ENCODE measurements at regions not wholly inside any gene's neighbourhood (a gene's known extent, or its start where the extent isn't known, plus 50 kb on each side); places are given as distances from the start of the nearest gene placed in this dataset.
"Not testable (repeated sequence)": the region's sequence is repeated elsewhere in the genome, so short reads cannot be mapped to it uniquely, and the experiment has no call there.

DNA sequence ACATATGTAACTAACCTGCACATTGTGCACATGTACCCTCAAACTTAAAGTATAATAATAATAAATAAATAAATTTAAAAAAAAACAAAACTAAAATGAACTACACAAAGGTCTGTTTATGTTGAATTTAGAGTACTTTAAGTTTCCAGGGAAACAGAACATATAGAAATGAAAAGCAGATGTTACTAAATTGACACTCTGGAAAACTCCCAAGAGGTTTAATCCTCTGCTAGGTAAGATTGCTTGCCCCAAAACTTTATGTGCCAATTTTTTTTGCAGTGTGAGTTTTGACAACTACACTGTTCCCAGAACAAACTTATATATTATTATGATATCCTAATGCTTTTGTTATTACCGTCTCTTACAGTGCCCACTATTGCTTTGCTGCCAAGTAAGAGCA is 134.3 kb upstream of the MRPS30 start:
- no peak overlapping the region for H3K27ac ChIP-seq
- TF ChIP-seq POLR2A (IDR thresholded peaks at IDR 0.05) = no peak
- H3K4me3 ChIP-seq = no peak overlapping the region
- intact Hi-C loops (cut with DNase I; ENCODE audit: low total_unique reads) (no loop called here), in situ Hi-C loops (cut with MboI; ENCODE audit: low pct_ligation_motif_present in 1 of 4, low pct_unique_long_range_greater_than_20kb in 1 of 4, low sequenced_read_pairs in 3 of 4) (no loop called here)
- H3K9me3 ChIP-seq = no peaks in the 10 kb centered on the region
- H3K4me1 ChIP-seq = no peaks in the 10 kb centered on the region
- 86 to 89% methylated on average over 1 of the region's 1 CpG for WGBS, 2 donors (ENCODE audit: low coverage in 1 of 2)
- no peak for DNase-seq
- no peaks in the 10 kb centered on the region for H3K27me3 ChIP-seq
- H3K36me3 ChIP-seq = no peaks in the 10 kb centered on the region

DNA sequence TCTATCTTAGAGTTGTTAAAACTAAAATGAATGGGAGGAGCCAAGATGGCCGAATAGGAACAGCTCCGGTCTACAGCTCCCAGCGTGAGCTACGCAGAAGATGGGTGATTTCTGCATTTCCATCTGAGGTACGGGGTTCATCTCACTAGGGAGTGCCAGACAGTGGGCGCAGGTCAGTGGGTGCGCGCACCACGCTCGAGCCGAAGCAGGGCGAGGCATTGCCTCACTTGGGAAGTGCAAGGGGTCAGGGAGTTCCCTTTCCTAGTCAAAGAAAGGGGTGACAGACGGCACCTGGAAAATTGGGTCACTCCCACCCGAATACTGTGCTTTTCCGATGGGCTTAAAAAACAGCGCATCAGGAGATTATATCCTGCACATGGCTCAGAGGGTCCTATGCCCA is 140.3 kb upstream of the MRPS30 start:
- 82 to 92% methylated on average over 4 to 16 of the region's 16 CpGs for WGBS, 2 donors (ENCODE audit: low coverage in 1 of 2)
- DNase-seq; H3K4me3 ChIP-seq; H3K27me3 ChIP-seq; intact Hi-C loops (cut with DNase I; ENCODE audit: low total_unique reads); in situ Hi-C loops (cut with MboI; ENCODE audit: low pct_ligation_motif_present in 1 of 4, low pct_unique_long_range_greater_than_20kb in 1 of 4, low sequenced_read_pairs in 3 of 4); H3K27ac ChIP-seq; H3K4me1 ChIP-seq; H3K36me3 ChIP-seq; H3K9me3 ChIP-seq: not testable (repeated sequence)

DNA sequence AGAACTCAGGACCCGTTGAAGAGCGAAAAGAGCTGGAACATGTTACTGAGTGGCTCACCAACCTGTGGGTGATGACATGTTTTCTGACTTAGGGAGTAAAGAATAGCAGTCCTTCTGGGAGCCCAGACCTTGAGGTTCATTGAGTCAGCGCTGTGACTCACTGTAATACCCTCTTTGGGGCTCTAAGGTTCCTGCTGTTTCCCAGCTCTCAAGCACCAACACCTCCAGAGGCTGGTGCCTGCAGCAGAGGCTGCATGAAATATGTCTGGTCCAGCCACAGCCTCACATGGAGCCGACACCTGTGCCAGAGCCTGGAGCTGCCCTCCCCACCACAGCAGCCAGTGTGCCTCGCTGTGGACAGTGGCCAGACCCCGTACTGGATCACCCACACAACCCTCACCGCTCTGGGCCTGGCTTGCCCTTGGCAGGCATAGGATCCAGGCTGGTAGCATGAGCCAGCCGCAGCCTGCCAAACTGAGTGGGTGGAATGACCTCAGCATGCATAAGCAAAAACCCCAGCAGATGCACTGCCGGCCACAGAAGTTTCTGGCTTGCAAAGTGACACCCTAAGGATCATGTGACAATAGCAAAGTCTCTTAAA is 143.5 kb upstream of the MRPS30 start:
- TF ChIP-seq POLR2AphosphoS5 (IDR thresholded peaks at IDR 0.05) (no peak), POLR2A (IDR thresholded peaks at IDR 0.05) (no peak), EP300 (IDR thresholded peaks at IDR 0.05; ENCODE audit: low read depth) (no peak)
- DNase-seq = no peak
- no peak overlapping the region for H3K27ac ChIP-seq
- no peaks in the 10 kb centered on the region for H3K9me3 ChIP-seq
- in situ Hi-C loops (cut with MboI; ENCODE audit: low pct_ligation_motif_present in 1 of 4, low pct_unique_long_range_greater_than_20kb in 1 of 4, low sequenced_read_pairs in 3 of 4) = no loop called here
- no peaks in the 10 kb centered on the region for H3K36me3 ChIP-seq
- no peak overlapping the region for H3K4me3 ChIP-seq
- H3K27me3 ChIP-seq = no peaks in the 10 kb centered on the region
- H3K4me1 ChIP-seq = no peaks in the 10 kb centered on the region
- WGBS, 2 donors (ENCODE audit: low coverage in 1 of 2) = 85 to 93% methylated on average over 3 to 9 of the region's 9 CpGs
- intact Hi-C loops (cut with DNase I; ENCODE audit: low total_unique reads) = no loop called here

DNA sequence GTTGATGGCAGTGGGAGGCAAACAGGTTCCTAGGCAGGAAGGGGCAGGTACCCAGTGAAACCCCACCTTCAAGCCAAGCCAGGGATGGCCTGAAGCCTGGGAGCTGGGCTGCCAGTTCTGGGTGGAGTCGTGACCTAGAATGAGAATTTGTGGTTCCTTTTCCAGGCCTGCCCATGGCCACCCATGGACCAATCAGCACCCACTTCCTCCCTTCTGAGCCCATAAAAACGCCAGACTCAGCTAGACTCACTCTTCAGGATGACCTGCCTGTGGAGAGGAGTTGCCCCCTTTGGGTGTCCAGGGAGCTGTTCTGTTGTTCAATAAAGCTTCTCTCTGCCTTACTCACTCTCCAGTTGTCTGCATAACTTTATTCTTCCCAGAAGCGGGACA is 144.0 kb upstream of the MRPS30 start:
- H3K27ac ChIP-seq = no peak overlapping the region
- no peak overlapping the region for H3K4me3 ChIP-seq
- H3K36me3 ChIP-seq = no peaks in the 10 kb centered on the region
- H3K4me1 ChIP-seq = no peaks in the 10 kb centered on the region
- in situ Hi-C loops (cut with MboI; ENCODE audit: low pct_ligation_motif_present in 1 of 4, low pct_unique_long_range_greater_than_20kb in 1 of 4, low sequenced_read_pairs in 3 of 4) (no loop called here), intact Hi-C loops (cut with DNase I; ENCODE audit: low total_unique reads) (no loop called here)
- no peaks in the 10 kb centered on the region for H3K9me3 ChIP-seq
- no peak for DNase-seq
- TF ChIP-seq POLR2AphosphoS5 (IDR thresholded peaks at IDR 0.05) (no peak), POLR2A (IDR thresholded peaks at IDR 0.05) (no peak), EP300 (IDR thresholded peaks at IDR 0.05; ENCODE audit: low read depth) (no peak)
- TF ChIP-seq, protein P1, sequence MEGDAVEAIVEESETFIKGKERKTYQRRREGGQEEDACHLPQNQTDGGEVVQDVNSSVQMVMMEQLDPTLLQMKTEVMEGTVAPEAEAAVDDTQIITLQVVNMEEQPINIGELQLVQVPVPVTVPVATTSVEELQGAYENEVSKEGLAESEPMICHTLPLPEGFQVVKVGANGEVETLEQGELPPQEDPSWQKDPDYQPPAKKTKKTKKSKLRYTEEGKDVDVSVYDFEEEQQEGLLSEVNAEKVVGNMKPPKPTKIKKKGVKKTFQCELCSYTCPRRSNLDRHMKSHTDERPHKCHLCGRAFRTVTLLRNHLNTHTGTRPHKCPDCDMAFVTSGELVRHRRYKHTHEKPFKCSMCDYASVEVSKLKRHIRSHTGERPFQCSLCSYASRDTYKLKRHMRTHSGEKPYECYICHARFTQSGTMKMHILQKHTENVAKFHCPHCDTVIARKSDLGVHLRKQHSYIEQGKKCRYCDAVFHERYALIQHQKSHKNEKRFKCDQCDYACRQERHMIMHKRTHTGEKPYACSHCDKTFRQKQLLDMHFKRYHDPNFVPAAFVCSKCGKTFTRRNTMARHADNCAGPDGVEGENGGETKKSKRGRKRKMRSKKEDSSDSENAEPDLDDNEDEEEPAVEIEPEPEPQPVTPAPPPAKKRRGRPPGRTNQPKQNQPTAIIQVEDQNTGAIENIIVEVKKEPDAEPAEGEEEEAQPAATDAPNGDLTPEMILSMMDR (IDR thresholded peaks at IDR 0.05) = no peak
- WGBS, 2 donors (ENCODE audit: low coverage in 1 of 2) = 80 to 100% methylated on average over 1 to 3 of the region's 3 CpGs
- H3K27me3 ChIP-seq = no peaks in the 10 kb centered on the region

DNA sequence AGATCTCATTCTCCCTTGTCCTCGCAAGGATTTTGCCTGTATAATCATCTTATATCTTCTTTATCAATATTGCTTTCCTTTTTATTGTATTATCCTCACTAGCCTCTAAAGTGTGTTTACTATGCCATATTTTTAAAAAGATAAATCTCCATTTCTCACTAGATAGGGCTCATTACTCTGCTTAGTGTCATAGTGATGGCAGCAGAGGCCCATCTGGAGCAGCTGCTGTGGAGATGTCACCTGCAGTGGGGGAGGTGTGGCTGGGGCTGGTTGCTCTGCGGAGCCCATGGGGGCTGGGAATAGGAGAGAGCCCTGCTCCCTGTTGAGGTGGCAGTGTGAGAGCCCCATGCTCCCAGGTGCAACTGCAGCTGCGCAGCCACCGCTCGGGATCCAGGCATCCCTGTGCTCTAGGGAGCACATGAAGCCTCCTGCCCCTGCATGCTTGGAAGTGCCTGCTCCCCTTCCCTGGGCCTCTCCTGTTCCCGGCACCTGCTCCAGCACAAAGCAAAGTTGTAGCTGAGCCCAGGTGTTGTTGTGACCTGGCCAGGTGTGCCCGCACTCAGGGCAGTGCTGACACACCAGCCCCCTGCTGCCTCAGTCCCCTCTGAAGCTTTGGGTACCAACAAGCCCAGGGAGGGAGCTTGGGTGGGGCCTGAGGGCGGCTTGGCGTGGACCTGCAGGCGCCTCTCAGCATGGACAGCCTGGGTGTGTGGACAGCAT is 144.6 kb upstream of the MRPS30 start:
- in situ Hi-C loops (cut with MboI; ENCODE audit: low pct_ligation_motif_present in 1 of 4, low pct_unique_long_range_greater_than_20kb in 1 of 4, low sequenced_read_pairs in 3 of 4) = no loop called here
- Histone ChIP-seq H3K27ac (no peak overlapping the region), H3K9me3 (no peaks in the 10 kb centered on the region), H3K27me3 (no peaks in the 10 kb centered on the region), H3K36me3 (no peaks in the 10 kb centered on the region), H3K4me1 (no peaks in the 10 kb centered on the region), H3K4me3 (no peak overlapping the region)
- intact Hi-C loops (cut with DNase I; ENCODE audit: low total_unique reads) = no loop called here
- WGBS, 2 donors (ENCODE audit: low coverage in 1 of 2) = 71 to 94% methylated on average over 1 to 9 of the region's 10 CpGs
- TF ChIP-seq, protein P1 (IDR thresholded peaks at IDR 0.05) = no peak
- no peak for TF ChIP-seq POLR2A (IDR thresholded peaks at IDR 0.05)
- TF ChIP-seq EP300 (IDR thresholded peaks at IDR 0.05; ENCODE audit: low read depth) = no peak
- no peak for TF ChIP-seq POLR2AphosphoS5 (IDR thresholded peaks at IDR 0.05)
- no peak for DNase-seq
